NB4 (cell line): ENCODE measurements at regions not wholly inside any gene's neighbourhood (a gene's known extent, or its start where the extent isn't known, plus 50 kb on each side); places are given as distances from the start of the nearest gene placed in this dataset.
"Not testable (repeated sequence)": the region's sequence is repeated elsewhere in the genome, so short reads cannot be mapped to it uniquely, and the experiment has no call there.

Experiments
- POLR2A ChIP-seq: IDR thresholded peaks from 2 replicates; pipeline ENCODE4 v1.6.1; 2011; ENCODE audit warnings: mild to moderate bottlenecking; ENCODE audit not compliant: insufficient read length; ENCODE audit errors: extremely low read depth
- TF ChIP-seq, protein P1 (sequence below): IDR thresholded peaks from one replicate; pipeline ENCODE4 v1.5.1; 2012; ENCODE audit warnings: low read depth, low read length

- TF ChIP-seq, protein P1, sequence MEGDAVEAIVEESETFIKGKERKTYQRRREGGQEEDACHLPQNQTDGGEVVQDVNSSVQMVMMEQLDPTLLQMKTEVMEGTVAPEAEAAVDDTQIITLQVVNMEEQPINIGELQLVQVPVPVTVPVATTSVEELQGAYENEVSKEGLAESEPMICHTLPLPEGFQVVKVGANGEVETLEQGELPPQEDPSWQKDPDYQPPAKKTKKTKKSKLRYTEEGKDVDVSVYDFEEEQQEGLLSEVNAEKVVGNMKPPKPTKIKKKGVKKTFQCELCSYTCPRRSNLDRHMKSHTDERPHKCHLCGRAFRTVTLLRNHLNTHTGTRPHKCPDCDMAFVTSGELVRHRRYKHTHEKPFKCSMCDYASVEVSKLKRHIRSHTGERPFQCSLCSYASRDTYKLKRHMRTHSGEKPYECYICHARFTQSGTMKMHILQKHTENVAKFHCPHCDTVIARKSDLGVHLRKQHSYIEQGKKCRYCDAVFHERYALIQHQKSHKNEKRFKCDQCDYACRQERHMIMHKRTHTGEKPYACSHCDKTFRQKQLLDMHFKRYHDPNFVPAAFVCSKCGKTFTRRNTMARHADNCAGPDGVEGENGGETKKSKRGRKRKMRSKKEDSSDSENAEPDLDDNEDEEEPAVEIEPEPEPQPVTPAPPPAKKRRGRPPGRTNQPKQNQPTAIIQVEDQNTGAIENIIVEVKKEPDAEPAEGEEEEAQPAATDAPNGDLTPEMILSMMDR = not testable (repeated sequence)
- TF ChIP-seq POLR2A = not testable (repeated sequence)
Observed at GRCh38 chr2:89950807-89951206, 1259.3 kb downstream of the RPIA start.
